Right forelimb (tissue), 1 donor: ENCODE measurements at regions not wholly inside any gene's neighbourhood (a gene's known extent, or its start where the extent isn't known, plus 50 kb on each side); places are given as distances from the start of the nearest gene placed in this dataset.
"Not testable (repeated sequence)": the region's sequence is repeated elsewhere in the genome, so short reads cannot be mapped to it uniquely, and the experiment has no call there.

Experiments
- DNase-seq: peaks from one replicate; pipeline ENCODE4 v3.0.0-alpha.2; 2018

- DNase-seq = no peak
These were observed 924.9 kb upstream of the FAM98A start for GRCh38 chr2:34523958-34524514.

- DNase-seq = no peak
These were observed 920.6 kb upstream of the FAM98A start for GRCh38 chr2:34519659-34520058.

- DNase-seq = no peak
These were observed 899.5 kb upstream of the FAM98A start for GRCh38 chr2:34498561-34498960.

- not testable (repeated sequence) for DNase-seq
These were observed 895.1 kb upstream of the FAM98A start for GRCh38 chr2:34494192-34494591.

GRCh38 chr2:34492561-34493455 is 893.7 kb upstream of the FAM98A start:
- DNase-seq = no peak

- no peak for DNase-seq
These were observed 887.9 kb upstream of the FAM98A start for GRCh38 chr2:34486965-34487364.

GRCh38 chr2:34481542-34481941 is 882.4 kb upstream of the FAM98A start:
- DNase-seq = no peak

- DNase-seq = no peak
These were observed 881.3 kb upstream of the FAM98A start for GRCh38 chr2:34480366-34480765.

GRCh38 chr2:34475156-34475555 is 876.1 kb upstream of the FAM98A start:
- DNase-seq = no peak

GRCh38 chr2:34474646-34475045 is 875.5 kb upstream of the FAM98A start:
- no peak for DNase-seq

- no peak for DNase-seq
These were observed 848.0 kb upstream of the FAM98A start for GRCh38 chr2:34447097-34447496.

GRCh38 chr2:34423301-34423700 is 824.2 kb upstream of the FAM98A start:
- no peak for DNase-seq

- DNase-seq = no peak
These were observed 820.8 kb upstream of the FAM98A start for GRCh38 chr2:34419856-34420255.

- DNase-seq = no peak
These were observed 817.8 kb upstream of the FAM98A start for GRCh38 chr2:34416856-34417255.

GRCh38 chr2:34414856-34415255 is 815.8 kb upstream of the FAM98A start:
- DNase-seq = no peak

GRCh38 chr2:34408100-34408499 is 809.0 kb upstream of the FAM98A start:
- no peak for DNase-seq

GRCh38 chr2:34403512-34403911 is 804.4 kb upstream of the FAM98A start:
- DNase-seq = no peak

GRCh38 chr2:34402376-34402775 is 803.3 kb upstream of the FAM98A start:
- DNase-seq = no peak

GRCh38 chr2:34401186-34401585 is 802.1 kb upstream of the FAM98A start:
- no peak for DNase-seq

GRCh38 chr2:34388446-34388845 is 789.3 kb upstream of the FAM98A start:
- no peak for DNase-seq

GRCh38 chr2:34387536-34387935 is 788.4 kb upstream of the FAM98A start:
- no peak for DNase-seq

- no peak for DNase-seq
These were observed 780.5 kb upstream of the FAM98A start for GRCh38 chr2:34379586-34379985.

GRCh38 chr2:34373586-34374233 is 774.6 kb upstream of the FAM98A start:
- no peak for DNase-seq

- DNase-seq = no peak
These were observed 773.9 kb upstream of the FAM98A start for GRCh38 chr2:34372967-34373366.
